Spleen (tissue), 7 donors: ENCODE measurements at regions not wholly inside any gene's neighbourhood (a gene's known extent, or its start where the extent isn't known, plus 50 kb on each side); places are given as distances from the start of the nearest gene placed in this dataset.

ENCODE experiments used
- CTCF ChIP-seq, 11 experiments: fragments of 200-600 bp in 7 of 11; fragments of 450-650 bp in 4 of 11; sonication (generic) in 4 of 11; IDR thresholded peaks in 8 of 11; conservative IDR thresholded peaks in 3 of 11; 1 replicate in 7 of 11; 2 replicates in 4 of 11; pipeline versions ENCODE4 v1.4.0 to v1.8.0; 2016 to 2021; ENCODE audit warnings: antibody characterized with exemption in 11 of 11, inconsistent platforms in 4 of 11, mild to moderate bottlenecking in 1 of 11
- POLR2A ChIP-seq, 3 donors: fragments of 450-650 bp; IDR thresholded peaks; one replicate each; pipeline ENCODE4 v1.5.1; 2017; ENCODE audit warnings: antibody characterized with exemption in 3 of 3, mild to moderate bottlenecking in 1 of 3
- POLR2AphosphoS5 ChIP-seq, 3 donors: sonication (generic); formaldehyde crosslinking; IDR thresholded peaks; one replicate each; pipeline ENCODE4 v1.5.1; 2017; ENCODE audit warnings: antibody characterized with exemption in 3 of 3
- donor health status: DM: no; HTN: no; CAD: no; lungs with moderate emphysema.
- donor health status: DM: no; HTN: no; CAD: no.
- donor health status: DM: no; HTN: no; CAD: no.

DNA sequence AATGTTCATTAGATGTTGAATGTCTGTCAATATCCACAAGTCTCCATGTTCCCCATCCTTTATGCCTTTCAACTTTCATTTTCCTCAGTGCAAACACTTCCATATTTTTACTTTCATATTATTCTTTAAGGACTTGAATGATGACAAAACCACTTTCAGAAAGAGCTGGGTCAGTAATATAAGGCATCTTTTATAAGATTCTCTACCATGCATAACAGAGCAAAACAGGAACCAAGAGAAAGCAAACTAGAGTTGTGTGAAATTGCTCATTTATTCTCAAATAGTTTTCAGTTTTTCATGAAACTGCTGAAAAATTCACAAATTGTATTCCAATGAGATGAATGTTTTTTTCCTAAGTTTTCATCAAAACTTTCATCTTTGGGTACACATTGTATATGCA is 1247.6 kb downstream of the PCDH17 start:
- TF ChIP-seq CTCF (IDR thresholded peaks at IDR 0.05 in 8 of 11, conservative IDR thresholded peaks at IDR 0.05 in 3 of 11), result no peak
- TF ChIP-seq POLR2A (IDR thresholded peaks at IDR 0.05), result no peak
- no peak for TF ChIP-seq POLR2AphosphoS5 (IDR thresholded peaks at IDR 0.05)
